Amniotic stem cell (primary cell): ENCODE measurements at regions not wholly inside any gene's neighbourhood (a gene's known extent, or its start where the extent isn't known, plus 50 kb on each side); places are given as distances from the start of the nearest gene placed in this dataset.

Experiments
- DNase-seq: peaks from one replicate; lab custom pipeline; 2025; lab: John Stamatoyannopoulos, UW

DNA sequence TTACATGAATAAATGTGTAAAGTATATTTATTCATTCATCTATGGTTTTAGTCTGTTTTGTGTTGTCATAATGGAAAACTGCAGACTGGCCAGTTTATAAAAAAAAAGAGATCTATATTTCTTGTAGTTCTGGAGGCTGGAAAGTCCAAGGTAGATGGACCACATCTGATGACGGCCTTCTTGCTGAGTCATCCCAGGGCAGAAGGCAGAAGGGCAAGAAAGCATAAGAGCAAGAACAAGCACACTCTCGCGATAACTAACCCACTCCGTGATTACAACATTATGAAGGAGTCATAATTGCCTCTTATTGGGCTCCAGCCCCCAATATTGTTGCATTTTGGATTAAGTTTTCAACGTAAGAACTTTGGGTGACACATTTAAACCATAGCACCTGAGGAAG, 180.4 kb upstream of the DAB2 start:
- DNase-seq, result no peak

DNA sequence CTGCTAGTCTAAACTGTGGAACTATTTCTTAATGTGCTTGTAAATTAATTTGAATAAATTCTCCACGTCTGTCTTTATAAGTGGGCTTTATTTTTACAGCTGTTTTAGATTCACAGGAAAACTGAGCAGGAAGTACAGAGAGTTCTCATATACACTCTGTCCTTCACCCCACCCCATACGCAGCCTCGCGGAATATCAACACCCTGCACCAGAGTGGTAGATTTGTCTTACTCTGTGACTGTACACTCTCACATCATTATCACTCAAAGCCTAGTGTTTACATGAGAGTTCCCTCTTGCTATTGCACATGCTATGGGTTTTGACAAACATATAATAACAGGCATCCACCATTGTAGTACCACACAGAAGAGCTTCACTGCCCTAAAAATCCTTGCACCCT, 179.7 kb upstream of the DAB2 start:
- no peak for DNase-seq

DNA sequence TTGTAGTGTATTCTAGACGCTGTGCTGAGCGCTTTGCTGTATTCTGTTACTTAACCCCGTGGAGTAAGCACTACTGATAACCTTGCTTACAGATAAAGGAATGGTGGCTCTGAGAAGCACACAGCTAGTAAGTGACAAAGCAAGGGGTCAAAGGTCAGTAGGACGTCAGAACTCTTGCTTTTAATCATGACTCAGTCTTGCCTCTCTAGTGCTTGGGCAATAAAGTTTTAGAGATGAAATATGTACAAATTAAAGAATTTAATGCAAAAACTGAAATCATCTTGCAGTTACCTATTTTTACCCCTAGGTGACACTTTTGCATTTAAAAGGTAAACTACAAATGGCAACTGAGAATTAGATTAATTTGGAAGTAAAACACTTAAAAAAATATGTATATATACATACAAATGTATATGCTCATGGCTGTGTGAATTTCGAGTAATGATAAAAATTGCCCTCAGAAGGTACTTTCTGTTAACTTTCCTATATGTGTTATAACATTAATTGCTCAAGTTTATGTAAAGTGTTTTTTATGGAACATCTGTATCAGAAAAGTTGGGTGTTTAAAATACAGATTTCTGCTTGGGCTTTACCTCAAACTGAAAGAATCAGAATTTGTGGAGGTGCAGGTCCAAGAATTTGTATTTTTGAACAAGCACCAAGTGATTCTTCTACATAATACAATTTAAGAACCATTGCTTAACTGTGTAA, 175.1 kb upstream of the DAB2 start:
- no peak for DNase-seq

DNA sequence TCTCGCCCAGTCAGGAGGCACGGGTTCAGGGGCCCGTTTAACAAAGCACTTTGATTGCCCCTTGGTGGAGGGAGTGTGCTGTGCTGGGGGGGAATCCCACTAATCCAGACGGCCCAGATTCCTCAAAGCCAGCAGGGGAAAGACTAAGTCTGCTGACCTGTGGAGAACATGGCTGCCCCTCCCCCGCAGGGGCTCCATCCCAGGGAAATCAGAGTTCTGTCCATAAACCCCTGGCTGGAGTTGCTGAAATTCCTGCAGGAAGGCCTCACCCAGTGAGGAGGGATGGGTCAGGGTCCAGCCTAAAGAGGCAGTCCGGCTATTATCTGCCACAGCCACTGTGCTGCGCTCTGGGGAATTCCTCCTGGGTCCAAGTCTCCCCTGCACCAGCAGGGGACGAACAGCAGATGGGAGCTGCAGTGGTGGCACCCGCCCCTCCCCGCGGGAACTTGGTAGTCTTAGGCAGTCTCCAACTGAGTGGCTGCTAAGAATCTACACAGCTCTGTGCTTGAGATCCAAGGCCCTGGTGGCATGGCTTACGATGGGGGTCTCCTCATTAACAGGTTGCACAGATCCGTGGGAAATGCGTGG, 174.0 kb upstream of the DAB2 start:
- DNase-seq, result no peak

DNA sequence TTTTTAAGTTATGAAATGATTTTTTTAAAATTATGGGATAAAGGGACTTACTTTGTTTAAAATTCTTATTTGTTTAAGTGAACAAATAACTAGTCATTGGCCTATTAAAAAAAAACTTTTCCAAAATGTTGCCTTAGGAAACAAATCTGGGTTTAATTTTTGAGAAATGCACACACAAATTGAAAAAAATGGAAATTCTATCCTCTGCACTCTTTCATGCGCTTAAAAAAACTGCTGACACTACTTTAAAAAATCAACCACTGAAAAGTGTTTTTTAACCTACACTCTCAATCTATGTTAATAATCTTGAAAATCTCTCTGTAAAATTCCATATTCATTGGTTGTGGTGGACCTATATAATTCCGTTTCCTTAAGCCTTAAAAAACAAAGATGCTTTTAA, 163.4 kb upstream of the DAB2 start:
- DNase-seq, result no peak

- no peak for DNase-seq
Observed at GRCh38 chr5:39587675-39588074, 162.9 kb upstream of the DAB2 start.

- no peak for DNase-seq
Observed at GRCh38 chr5:39586185-39586584, 161.4 kb upstream of the DAB2 start.

DNA sequence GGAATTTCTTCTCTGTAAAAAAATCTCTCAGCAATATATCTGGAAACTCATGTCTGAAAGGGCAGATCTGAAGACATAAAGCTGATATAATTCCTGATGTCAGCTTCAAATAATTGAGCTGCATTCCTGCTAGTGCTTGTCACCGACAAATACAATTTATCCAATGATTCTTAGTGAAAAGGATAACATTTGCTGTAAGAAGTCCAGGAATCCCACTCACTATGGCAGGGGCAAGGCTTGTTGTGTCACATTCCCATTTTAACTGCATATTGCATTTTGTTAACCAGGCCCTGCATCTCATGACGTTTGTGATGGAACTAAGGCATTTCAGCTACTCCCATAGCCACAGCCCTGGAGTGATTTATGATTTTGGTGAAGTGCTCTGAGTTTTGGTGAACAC, 160.1 kb upstream of the DAB2 start:
- no peak for DNase-seq

DNA sequence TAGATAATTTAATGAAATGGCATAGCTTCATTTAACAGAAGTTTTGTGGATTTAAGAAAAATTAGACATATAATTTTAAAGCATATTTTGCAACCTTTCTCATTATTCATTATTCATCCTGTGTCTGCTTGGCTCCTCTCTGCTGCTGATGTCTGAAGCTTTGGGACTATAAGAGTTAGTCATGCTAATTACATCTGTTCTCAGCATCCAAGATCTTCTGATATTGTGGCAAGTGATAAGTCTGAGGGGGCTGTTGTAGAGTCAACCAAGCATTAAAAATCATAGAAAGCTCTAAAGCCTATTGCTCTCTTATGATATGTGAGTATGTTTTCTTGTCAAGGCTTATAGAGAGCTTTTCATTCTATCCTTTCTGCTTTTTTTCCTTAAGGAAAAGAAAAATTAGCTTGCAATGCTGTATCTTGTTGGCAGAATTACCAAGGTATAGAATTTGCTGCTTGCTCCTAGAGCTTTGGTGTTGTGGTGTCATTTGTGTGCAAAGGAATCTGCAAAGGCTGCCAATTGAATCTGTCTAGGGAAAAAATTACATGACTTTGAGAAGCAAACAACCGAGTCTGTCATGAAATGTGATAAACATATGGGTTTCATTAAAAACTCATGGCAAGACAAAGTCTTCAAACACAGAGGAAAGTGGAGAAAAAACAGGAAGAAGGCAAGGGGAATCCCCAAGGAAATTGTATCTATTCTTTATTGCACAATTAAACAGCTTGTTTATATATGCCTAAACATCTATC, 156.1 kb upstream of the DAB2 start:
- peak; percentile 50 for DNase-seq

GRCh38 chr5:39579750-39580149, 155.0 kb upstream of the DAB2 start:
- no peak for DNase-seq

DNA sequence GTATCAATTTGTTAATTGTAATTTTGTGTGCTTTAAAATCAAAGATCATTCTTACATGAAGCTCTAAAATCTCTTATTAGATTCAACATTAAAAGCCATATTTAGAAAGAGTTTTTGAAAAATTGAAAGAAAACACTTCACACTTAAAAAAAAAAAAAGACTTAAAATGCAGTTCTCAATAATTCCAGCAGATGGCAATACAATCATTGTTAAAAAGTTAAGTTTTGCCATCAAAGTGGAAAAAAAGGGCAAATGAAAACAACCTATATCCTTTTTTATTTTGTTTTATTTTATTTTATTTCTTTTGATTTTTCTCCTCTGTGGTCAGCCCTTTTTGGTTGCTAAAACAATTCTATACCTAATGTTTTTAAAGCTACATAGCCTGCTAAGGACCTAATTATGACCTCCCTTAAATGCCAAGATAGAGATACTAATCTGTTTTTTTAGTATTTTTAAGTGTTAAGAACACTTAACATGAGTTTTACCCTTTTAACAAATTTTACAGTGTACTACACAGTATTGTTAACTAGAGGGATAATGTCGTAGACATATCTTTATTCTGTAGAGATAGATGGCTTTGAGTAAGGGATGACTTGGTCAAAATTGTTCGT, 154.2 kb upstream of the DAB2 start:
- peak; percentile 1 for DNase-seq

DNA sequence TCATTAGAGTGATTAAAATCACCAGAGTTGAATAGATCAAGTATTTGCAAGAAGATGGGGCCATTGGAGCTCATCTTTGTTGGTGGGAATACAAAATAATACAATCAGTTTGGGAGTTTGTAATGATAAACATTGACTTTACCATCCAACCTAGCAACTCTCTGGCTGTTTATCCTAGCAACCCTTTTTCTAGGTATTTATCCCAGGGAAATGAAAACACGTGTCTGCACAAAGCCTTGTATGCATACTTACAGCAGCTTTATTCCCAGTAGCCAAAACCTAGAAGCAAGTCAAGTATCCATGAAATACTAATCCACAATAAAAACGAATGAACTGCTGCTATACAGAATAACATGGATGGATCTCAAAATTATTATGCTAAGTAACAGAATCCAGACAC, 152.7 kb upstream of the DAB2 start:
- DNase-seq, result no peak

DNA sequence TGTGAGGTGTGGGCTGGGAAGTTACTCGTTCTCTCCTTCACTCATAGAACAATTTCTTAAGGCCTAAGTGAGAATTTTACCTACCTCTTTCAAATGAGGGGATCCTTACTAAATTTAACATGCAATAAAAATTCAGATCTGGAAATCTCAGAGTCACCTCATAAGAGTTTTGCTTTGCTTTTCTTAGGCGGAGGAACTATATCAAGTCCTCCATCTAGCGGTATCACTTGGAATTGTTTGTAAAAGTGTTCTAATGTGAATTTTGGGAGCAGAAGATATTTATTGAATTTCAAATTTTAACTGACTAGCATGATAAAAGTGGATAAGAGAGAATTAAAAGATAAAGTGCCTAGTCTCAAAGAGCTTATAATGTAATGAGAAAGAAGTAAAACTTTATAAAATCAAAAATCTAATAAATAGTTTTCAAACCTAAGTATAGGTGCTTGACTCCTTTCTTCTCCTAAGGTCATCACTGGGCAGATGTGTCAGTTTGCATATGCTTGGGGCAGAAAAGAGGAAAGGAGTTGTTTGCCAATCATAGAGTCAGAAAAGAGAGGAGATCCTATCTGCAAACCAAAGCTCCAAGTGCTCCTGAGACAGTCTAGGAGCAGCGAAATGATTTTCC, 145.7 kb upstream of the DAB2 start:
- DNase-seq, result peak; percentile 46

DNA sequence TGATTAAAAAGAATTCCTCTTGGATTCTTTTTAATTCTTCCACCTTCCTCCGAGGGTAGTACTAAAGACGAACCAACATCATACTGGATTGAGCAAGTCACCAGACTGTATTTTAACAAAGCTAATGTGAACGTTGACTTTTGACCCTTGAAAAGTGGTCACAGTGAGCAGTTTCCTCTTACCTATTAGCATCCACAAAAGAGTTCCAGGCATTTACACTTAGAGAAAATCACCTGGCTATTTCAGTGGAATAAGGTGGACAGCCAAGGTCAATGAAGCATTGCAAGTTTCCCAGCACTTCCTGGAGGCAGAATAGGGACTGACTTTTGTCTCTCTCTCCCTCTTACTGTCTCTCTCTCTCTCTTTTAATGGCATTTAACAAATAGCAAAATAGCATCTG, 145.1 kb upstream of the DAB2 start:
- no peak for DNase-seq

DNA sequence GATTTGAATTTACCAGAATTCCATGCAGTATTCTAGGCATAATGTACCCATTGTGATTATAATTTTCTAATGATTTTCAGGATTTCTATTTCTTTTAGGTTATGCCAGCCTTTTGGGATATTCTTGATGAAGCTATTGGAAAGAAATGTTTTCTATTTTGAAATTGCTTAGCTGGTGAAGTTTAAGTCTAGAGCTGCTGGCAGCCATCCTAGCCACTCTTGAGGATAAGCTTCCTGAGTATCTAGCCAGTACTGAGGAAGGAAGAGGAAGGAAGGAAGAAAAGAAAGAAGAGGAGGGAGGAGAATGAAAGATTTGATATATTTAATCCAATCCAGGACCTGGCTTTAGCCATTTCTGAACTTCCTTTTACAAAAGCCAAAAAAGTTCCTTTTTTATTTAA, 142.1 kb upstream of the DAB2 start:
- no peak for DNase-seq

DNA sequence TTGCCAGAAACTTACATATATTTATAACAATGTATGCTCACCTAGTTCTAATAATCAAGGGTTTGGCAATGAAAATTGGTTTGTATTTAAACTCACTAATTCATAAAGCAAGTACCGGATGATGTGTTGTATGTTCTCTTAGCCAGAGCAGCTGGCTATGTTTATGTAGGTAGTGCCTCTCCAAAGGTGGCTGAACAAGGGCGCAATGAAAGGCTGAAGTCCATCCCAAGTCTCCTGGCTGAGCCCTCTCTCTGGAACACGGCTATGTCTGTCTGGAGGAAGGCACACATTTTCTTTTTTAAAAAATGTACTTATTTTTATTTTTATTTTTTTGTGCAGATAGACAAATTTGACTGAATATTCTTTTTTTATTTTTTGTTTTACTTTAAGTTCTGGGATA, 141.2 kb upstream of the DAB2 start:
- no peak for DNase-seq

DNA sequence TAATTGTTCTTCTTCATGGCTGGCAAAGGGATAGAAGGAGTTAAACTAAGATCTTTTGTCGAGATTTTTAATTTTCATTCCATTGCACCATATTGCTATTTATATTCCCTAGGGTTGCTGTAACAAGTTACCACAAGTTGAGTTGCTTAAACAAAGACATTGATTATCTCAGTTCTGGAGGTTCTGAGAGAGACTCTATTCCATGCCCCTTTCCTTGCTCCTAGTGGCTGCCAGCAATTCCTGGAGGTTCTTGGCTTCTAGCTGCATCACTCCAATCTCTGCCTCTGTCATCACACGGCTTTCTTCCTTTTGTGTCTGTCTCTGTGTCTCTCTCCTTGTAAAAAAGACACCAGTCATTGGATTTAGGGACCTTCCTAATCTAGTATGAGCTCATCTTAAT, 136.6 kb upstream of the DAB2 start:
- no peak for DNase-seq

GRCh38 chr5:39560726-39561125, 135.9 kb upstream of the DAB2 start:
- DNase-seq, result no peak

- no peak for DNase-seq
Observed at GRCh38 chr5:39559923-39560322, 135.1 kb upstream of the DAB2 start.

DNA sequence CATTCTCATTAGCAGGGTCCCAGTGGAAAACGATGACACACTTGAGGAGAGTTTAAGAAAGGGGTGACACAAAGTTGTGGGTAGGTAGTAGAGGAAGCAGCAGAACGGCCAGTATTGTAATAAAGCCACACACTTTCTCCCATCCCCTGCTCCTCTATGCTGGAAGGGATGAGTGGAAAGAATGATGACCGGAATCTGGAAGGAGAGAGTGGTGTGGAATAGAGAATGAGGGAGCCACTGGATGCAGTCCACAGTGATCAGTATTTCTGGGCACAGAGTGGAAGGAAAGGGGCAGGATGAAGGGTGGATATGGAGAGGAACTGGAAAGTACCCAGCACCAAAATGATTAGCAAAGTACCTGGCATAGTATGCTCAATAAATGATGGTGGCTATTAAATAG, 133.8 kb upstream of the DAB2 start:
- no peak for DNase-seq

GRCh38 chr5:39555788-39556187, 131.0 kb upstream of the DAB2 start:
- no peak for DNase-seq

DNA sequence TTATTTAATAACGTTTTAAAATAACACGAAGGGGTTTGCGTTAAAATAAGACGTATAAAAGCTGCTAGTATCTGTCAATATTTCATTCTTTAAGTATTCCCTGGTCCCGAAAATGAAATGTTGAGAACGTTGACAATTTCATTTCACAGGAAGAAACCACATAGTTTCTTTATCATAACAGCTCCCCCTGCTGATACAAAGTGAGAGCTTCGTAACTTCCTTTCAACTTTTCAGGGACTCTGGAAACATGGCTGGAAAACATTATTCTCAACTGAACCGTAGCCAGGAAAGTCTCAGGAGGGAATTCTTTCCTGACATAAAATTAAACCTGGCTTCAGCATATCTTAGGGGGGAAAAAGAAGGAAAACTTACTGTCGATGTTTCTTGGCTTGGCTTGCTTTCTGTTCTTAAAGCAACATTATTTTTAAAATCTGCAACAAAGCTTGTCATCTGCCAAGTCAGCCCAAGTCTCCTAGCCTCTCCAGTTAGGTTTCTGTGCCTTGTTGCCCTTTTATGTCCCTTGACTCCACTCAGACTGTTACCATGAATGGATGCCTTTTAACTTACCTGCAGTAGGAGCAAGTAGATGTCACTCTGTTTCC, 122.9 kb upstream of the DAB2 start:
- peak; percentile 51 for DNase-seq
